OCI-LY1 (cell line): ENCODE measurements at regions not wholly inside any gene's neighbourhood (a gene's known extent, or its start where the extent isn't known, plus 50 kb on each side); places are given as distances from the start of the nearest gene placed in this dataset.

Source experiments
- H2AFZ ChIP-seq: fragments of 200-600 bp; sonication (generic), shearing (Covaris generic); 2 replicates; pipeline ENCODE4 v1.6.0; 2014; ENCODE audit warnings: antibody characterized with exemption, mild to moderate bottlenecking, low read length
- H3F3A ChIP-seq: fragments of 200-600 bp; sonication (generic), shearing (Covaris generic); 2 replicates; pipeline ENCODE4 v1.6.0; 2014; ENCODE audit warnings: mild to moderate bottlenecking, antibody characterized with exemption, low read length, moderate library complexity; ENCODE audit not compliant: insufficient read depth
- H3K27ac ChIP-seq: fragments of 200-600 bp; sonication (generic); 2 replicates; pipeline ENCODE4 v1.5.1; 2014; ENCODE audit warnings: low read length, mixed run types, mild to moderate bottlenecking, low read depth; ENCODE audit not compliant: poor library complexity, severe bottlenecking
- H3K27me3 ChIP-seq: fragments of 200-600 bp; sonication (generic); 2 replicates; pipeline ENCODE4 v1.6.0; 2014; ENCODE audit warnings: antibody characterized with exemption, mild to moderate bottlenecking, low read length, moderate library complexity; ENCODE audit not compliant: insufficient read depth
- H3K36me3 ChIP-seq: fragments of 200-600 bp; sonication (generic); 2 replicates; pipeline ENCODE4 v1.6.1; 2014; ENCODE audit warnings: mild to moderate bottlenecking, antibody characterized with exemption, low read length, moderate library complexity, mixed read lengths; ENCODE audit not compliant: insufficient read depth
- H3K4me1 ChIP-seq: fragments of 200-600 bp; sonication (generic); 2 replicates; pipeline ENCODE4 v1.5.1; 2014; ENCODE audit warnings: mild to moderate bottlenecking, low read length, moderate library complexity; ENCODE audit not compliant: insufficient read depth, severe bottlenecking
- H3K4me2 ChIP-seq: fragments of 200-600 bp; sonication (generic), shearing (Covaris generic); 2 replicates; pipeline ENCODE4 v1.6.1; 2014; ENCODE audit warnings: low read length
- H3K4me3 ChIP-seq: fragments of 200-600 bp; sonication (generic); 2 replicates; pipeline ENCODE4 v1.5.1; 2014; ENCODE audit warnings: low read length, low read depth, mild to moderate bottlenecking, mixed read lengths; ENCODE audit not compliant: poor library complexity, severe bottlenecking
- H3K79me2 ChIP-seq: fragments of 200-600 bp; shearing (Covaris generic); 2 replicates; pipeline ENCODE4 v1.6.1; 2016; ENCODE audit warnings: mixed run types, low read length, mixed read lengths; ENCODE audit not compliant: insufficient read depth
- H3K9ac ChIP-seq: fragments of 200-600 bp; sonication (generic), shearing (Covaris generic); 2 replicates; pipeline ENCODE4 v1.6.1; 2014; ENCODE audit warnings: mild to moderate bottlenecking, low read length, mixed read lengths
- H3K9me2 ChIP-seq: fragments of 200-600 bp; sonication (generic), shearing (Covaris generic); 2 replicates; pipeline ENCODE4 v1.6.1; 2014; ENCODE audit warnings: low read depth, mild to moderate bottlenecking, low read length, mixed read lengths
- H3K9me3 ChIP-seq: fragments of 200-600 bp; shearing (Covaris generic); 2 replicates; pipeline ENCODE4 v1.6.1; 2014; ENCODE audit warnings: low read length, mixed read lengths
- H4K20me1 ChIP-seq: fragments of 200-600 bp; sonication (generic), shearing (Covaris generic); 2 replicates; pipeline ENCODE4 v1.6.0; 2016; ENCODE audit warnings: mild to moderate bottlenecking, low read length; ENCODE audit not compliant: insufficient read depth
- EZH2 ChIP-seq: fragments of 200-600 bp; sonication (generic), shearing (Covaris generic); IDR thresholded peaks from 2 replicates; pipeline ENCODE4 v1.8.0; 2017; ENCODE audit warnings: borderline replicate concordance, mixed run types, mild to moderate bottlenecking, antibody characterized with exemption, low read length, moderate library complexity, mixed read lengths
- TF ChIP-seq, protein P1 (sequence below): fragments of 200-600 bp; sonication (generic), shearing (Covaris generic); IDR thresholded peaks from 2 replicates; pipeline ENCODE4 v1.5.1; 2017; ENCODE audit warnings: mild to moderate bottlenecking, antibody characterized with exemption, low read length, moderate library complexity, mixed read lengths

- H4K20me1 ChIP-seq: no peaks in the 10 kb centered on the region
- no peaks in the 10 kb centered on the region for H3K4me1 ChIP-seq
- H3K79me2 ChIP-seq: no peaks in the 10 kb centered on the region
- H3K27ac ChIP-seq: no peak overlapping the region
- no peak overlapping the region for H3K4me3 ChIP-seq
- no peaks in the 10 kb centered on the region for H3K9me2 ChIP-seq
- no peak overlapping the region for H2AFZ ChIP-seq
- H3K4me2 ChIP-seq: no peak overlapping the region
- H3K9ac ChIP-seq: no peak overlapping the region
- no peaks in the 10 kb centered on the region for H3K36me3 ChIP-seq
- H3K27me3 ChIP-seq: no peaks in the 10 kb centered on the region
- no peaks in the 10 kb centered on the region for H3K9me3 ChIP-seq
- no peak for TF ChIP-seq EZH2
- TF ChIP-seq, protein P1, sequence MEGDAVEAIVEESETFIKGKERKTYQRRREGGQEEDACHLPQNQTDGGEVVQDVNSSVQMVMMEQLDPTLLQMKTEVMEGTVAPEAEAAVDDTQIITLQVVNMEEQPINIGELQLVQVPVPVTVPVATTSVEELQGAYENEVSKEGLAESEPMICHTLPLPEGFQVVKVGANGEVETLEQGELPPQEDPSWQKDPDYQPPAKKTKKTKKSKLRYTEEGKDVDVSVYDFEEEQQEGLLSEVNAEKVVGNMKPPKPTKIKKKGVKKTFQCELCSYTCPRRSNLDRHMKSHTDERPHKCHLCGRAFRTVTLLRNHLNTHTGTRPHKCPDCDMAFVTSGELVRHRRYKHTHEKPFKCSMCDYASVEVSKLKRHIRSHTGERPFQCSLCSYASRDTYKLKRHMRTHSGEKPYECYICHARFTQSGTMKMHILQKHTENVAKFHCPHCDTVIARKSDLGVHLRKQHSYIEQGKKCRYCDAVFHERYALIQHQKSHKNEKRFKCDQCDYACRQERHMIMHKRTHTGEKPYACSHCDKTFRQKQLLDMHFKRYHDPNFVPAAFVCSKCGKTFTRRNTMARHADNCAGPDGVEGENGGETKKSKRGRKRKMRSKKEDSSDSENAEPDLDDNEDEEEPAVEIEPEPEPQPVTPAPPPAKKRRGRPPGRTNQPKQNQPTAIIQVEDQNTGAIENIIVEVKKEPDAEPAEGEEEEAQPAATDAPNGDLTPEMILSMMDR: no peak
- H3F3A ChIP-seq: no peaks in the 10 kb centered on the region
Measured at GRCh38 chr4:180336494-180337090, 1906.6 kb upstream of the TENM3 start.

DNA sequence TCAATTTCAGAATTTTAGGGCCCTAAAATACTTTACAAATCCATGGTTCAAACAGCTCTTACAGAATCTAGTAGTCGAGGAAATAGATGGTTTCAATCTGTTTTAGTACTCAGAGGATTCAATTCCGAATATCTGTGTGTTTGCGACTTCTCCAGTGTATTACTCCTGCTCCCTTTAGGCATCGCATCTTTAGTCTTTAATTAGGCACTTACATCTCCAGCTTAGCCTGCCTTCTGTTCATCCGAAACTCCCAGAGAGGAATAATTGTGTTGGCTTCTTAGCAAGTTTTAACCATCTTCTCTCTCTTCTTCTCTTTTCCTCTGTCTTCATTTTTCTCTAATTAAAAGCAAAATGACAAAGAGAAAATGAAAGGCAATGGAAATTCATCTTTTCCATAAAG, 1901.3 kb upstream of the TENM3 start:
- Histone ChIP-seq H3K9ac (no peak overlapping the region), H3K79me2 (no peaks in the 10 kb centered on the region), H3F3A (no peaks in the 10 kb centered on the region), H3K4me3 (no peak overlapping the region), H4K20me1 (no peaks in the 10 kb centered on the region), H2AFZ (no peak overlapping the region), H3K9me3 (no peaks in the 10 kb centered on the region), H3K9me2 (no peaks in the 10 kb centered on the region), H3K36me3 (no peaks in the 10 kb centered on the region), H3K27ac (no peak overlapping the region), H3K4me1 (no peaks in the 10 kb centered on the region), H3K4me2 (no peak overlapping the region), H3K27me3 (no peaks in the 10 kb centered on the region)
- no peak for TF ChIP-seq EZH2
- TF ChIP-seq, protein P1: no peak

- H4K20me1 ChIP-seq: no peaks in the 10 kb centered on the region
- no peak overlapping the region for H2AFZ ChIP-seq
- H3K9ac ChIP-seq: no peak overlapping the region
- no peaks in the 10 kb centered on the region for H3K9me3 ChIP-seq
- no peaks in the 10 kb centered on the region for H3K79me2 ChIP-seq
- H3K4me3 ChIP-seq: no peak overlapping the region
- H3K36me3 ChIP-seq: no peaks in the 10 kb centered on the region
- H3K9me2 ChIP-seq: no peaks in the 10 kb centered on the region
- no peaks in the 10 kb centered on the region for H3K27me3 ChIP-seq
- H3K4me2 ChIP-seq: no peak overlapping the region
- H3K27ac ChIP-seq: no peak overlapping the region
- H3K4me1 ChIP-seq: no peaks in the 10 kb centered on the region
- H3F3A ChIP-seq: no peaks in the 10 kb centered on the region
- TF ChIP-seq, protein P1: no peak
- no peak for TF ChIP-seq EZH2
Measured at GRCh38 chr4:180350901-180351300, 1892.3 kb upstream of the TENM3 start.
